OCI-LY7 (cell line): ENCODE measurements at regions not wholly inside any gene's neighbourhood (a gene's known extent, or its start where the extent isn't known, plus 50 kb on each side); places are given as distances from the start of the nearest gene placed in this dataset.

Source experiments
- EZH2phosphoT487 ChIP-seq: fragments of 200-600 bp; sonication (generic); IDR thresholded peaks from 2 replicates; pipeline ENCODE4 v1.6.1; 2018; ENCODE audit warnings: low read depth, borderline replicate concordance, mild to moderate bottlenecking, mixed run types, antibody characterized with exemption, low read length, moderate library complexity, mixed read lengths
- TF ChIP-seq, protein P1 (sequence below): fragments of 200-600 bp; sonication (generic); conservative IDR thresholded peaks from 2 replicates; pipeline ENCODE4 v1.5.1; 2014; ENCODE audit warnings: mild to moderate bottlenecking, antibody characterized with exemption, low read length, moderate library complexity, mixed read lengths

DNA sequence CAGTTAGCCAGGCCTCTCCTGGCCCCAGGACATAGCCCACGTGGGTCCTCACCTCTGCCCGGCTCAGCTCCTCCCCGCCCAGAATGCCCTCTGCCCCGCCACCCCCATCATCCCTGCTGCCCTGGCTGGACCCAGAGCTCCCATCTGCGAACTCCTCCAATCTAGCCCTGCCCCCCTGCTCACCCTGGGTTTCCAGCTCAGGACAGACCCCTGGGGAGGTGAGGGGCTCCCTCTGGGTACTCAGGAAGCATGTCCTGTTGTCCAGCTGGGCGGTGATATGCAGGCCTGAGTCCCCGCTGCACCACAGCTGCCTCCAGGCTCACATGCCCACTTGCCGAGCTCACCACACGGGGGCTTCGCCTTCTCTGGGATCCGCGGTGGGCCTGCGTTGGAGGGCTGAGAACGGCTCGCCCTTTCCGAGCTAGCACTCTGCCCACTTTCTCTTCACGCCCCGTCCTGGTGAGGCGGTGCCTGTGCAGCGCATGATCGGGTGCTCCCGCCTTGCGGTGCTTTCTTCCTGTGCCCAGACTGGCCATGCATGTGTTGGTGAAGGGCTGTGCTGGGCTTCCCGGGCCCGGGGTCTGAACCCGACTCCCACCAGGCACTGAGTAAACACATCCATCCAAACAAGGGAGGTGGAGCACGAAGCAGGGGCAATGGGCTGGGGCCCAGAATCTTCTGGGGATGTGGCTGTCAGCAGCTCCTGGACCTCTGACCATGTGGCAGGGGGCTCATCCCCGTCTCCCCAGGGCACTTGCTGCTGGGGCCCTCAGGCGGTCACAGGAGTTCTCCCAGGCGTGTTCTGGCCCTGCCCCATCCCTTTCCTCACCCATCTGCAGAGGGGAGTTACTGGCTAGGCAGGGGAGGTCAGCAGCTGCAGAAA lies 74.3 kb downstream of the RGS12 start:
- TF ChIP-seq, protein P1, sequence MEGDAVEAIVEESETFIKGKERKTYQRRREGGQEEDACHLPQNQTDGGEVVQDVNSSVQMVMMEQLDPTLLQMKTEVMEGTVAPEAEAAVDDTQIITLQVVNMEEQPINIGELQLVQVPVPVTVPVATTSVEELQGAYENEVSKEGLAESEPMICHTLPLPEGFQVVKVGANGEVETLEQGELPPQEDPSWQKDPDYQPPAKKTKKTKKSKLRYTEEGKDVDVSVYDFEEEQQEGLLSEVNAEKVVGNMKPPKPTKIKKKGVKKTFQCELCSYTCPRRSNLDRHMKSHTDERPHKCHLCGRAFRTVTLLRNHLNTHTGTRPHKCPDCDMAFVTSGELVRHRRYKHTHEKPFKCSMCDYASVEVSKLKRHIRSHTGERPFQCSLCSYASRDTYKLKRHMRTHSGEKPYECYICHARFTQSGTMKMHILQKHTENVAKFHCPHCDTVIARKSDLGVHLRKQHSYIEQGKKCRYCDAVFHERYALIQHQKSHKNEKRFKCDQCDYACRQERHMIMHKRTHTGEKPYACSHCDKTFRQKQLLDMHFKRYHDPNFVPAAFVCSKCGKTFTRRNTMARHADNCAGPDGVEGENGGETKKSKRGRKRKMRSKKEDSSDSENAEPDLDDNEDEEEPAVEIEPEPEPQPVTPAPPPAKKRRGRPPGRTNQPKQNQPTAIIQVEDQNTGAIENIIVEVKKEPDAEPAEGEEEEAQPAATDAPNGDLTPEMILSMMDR, result no peak
- TF ChIP-seq EZH2phosphoT487, result no peak
